ENCODE measurements at regions not wholly inside any gene's neighbourhood (a gene's known extent, or its start where the extent isn't known, plus 50 kb on each side); places are given as distances from the start of the nearest gene placed in this dataset.

GRCh38 chr3:118760585-118761290 lies 273.9 kb downstream of the IGSF11 start:
- TF ChIP-seq, protein P1, sequence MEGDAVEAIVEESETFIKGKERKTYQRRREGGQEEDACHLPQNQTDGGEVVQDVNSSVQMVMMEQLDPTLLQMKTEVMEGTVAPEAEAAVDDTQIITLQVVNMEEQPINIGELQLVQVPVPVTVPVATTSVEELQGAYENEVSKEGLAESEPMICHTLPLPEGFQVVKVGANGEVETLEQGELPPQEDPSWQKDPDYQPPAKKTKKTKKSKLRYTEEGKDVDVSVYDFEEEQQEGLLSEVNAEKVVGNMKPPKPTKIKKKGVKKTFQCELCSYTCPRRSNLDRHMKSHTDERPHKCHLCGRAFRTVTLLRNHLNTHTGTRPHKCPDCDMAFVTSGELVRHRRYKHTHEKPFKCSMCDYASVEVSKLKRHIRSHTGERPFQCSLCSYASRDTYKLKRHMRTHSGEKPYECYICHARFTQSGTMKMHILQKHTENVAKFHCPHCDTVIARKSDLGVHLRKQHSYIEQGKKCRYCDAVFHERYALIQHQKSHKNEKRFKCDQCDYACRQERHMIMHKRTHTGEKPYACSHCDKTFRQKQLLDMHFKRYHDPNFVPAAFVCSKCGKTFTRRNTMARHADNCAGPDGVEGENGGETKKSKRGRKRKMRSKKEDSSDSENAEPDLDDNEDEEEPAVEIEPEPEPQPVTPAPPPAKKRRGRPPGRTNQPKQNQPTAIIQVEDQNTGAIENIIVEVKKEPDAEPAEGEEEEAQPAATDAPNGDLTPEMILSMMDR (conservative IDR thresholded peaks at IDR 0.05; ENCODE audit: low read depth in 2 of 2): peak; percentile 41 to 66
- 0 out of 2 replicates have a peak, but pooled peaks have one; percentile 15 for TF ChIP-seq NANOG (IDR thresholded peaks at IDR 0.05; ENCODE audit: borderline replicate concordance)
- TF ChIP-seq POLR2AphosphoS5 (IDR thresholded peaks at IDR 0.05; ENCODE audit: low read depth): no peak
- no peak for TF ChIP-seq REST (IDR thresholded peaks at IDR 0.05; ENCODE audit: unreplicated experiment)
- no peak for TF ChIP-seq CREB1 (CRISPR knock-in tag; IDR thresholded peaks at IDR 0.05; ENCODE audit: low read depth)
- TF ChIP-seq EZH2phosphoT487 (IDR thresholded peaks at IDR 0.05; ENCODE audit: unreplicated experiment): no peak
- TF ChIP-seq EZH2 (IDR thresholded peaks at IDR 0.05; ENCODE audit: low read depth, unreplicated experiment): no peak
- TF ChIP-seq STAT1 (IDR thresholded peaks at IDR 0.05; ENCODE audit: unreplicated experiment): no peak

Measured in GM23338 (cell line).